NCI-H2081 (cell line): ENCODE measurements at regions not wholly inside any gene's neighbourhood (a gene's known extent, or its start where the extent isn't known, plus 50 kb on each side); places are given as distances from the start of the nearest gene placed in this dataset.

Experiments
- DNase-seq, 2 experiments: peaks; one replicate each; lab custom pipeline; 2025; lab: John Stamatoyannopoulos, UW

DNA sequence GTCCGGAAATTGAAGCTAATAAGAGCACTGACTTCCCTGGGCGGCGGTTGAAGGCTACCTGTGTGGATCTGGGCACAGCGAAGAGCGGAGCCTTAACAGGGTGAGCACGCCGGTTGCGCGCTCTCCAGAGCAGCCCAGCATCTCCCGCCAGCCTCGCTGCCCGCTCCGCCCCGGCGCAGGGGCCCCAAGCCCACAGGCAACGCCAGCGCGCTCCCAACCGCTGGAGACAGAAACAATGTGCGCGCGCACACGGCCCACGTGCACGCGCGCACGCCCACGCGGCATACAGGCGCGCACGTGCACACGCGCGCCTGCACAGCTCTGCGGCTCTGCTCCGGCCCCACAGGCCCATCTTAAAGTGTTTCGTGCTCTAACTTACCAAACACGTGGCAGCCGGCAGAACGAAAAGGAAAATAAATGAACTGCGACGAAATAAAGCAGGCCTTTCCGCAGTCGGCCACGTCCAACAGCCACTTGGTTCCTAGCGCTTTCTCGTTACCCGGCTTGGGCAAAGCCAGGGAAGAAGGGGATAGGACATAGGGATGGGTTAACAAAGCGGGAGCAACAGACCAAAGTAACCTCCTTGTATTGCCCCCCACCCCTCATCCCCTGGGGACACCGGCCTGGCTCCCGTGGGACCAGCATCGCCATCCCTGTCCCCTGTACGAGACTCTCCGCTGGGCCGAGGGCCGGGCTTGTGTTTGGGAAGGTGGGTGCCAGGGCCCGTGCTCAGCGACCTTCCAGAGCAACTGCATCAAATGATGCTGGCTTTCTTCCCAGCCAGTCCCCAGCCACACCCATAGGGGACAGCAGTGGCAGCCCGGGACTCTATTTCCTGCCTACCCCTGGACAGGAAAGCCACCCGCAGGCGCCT, 203.7 kb downstream of the ABHD5 start:
- DNase-seq: peak; percentile 60 to 88

DNA sequence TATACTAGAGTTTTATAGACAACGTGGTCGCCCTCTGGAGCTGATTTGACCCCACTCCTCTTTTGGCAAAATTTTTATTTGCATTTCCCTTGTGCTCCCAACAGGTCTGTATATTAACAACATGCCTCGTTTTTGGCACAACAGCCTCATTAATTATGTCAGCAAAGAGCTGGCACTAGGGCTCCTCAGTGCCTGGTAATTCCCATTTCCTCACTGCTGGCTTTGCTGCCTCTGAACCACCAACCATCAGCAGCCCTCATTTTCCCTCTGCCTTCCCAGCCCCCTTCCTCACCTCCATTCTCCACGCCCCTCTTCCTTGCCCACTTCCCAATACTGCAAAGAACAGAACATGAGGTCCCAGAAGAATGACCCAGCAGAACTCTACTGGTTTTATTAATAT, 204.8 kb downstream of the ABHD5 start:
- peak; percentile 51 to 81 for DNase-seq

DNA sequence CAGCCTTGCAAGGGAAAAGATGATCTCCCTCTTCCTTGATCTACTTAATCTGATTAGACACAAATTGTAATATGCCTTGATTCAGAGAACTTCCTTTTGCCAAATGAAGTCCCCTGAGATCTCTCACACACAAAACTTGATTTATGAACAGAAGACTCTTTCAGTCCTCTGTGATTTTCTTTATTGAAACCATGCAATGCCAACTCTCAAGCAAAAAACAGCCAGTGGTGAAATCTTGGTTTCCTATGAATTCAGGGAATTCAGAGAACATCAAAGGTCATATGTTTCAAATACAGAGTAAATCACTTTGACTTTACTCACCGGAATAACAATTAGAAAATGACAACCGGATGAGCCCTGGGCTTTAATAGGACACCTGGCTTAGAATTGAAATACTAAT, 211.7 kb downstream of the ABHD5 start:
- DNase-seq: no peak

DNA sequence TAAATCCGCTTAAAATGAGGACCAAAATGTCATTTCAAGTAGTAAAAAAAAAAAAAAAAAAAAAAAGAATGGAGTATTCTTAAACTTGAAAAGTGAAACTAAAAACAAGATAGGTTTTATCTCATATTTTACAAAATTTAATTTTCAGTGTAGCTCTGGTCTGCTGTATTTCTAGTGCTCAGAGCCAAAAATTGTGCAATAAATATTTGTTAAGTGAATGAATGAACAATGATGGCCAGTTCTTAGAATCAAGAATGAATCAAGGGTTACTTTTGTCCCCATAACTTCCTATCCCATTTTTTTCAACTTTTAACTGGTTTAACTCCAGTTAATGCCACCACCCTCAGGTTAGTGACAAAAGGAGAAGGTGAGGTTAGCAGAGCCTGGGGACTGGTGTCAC, 214.4 kb downstream of the ABHD5 start:
- DNase-seq: no peak

DNA sequence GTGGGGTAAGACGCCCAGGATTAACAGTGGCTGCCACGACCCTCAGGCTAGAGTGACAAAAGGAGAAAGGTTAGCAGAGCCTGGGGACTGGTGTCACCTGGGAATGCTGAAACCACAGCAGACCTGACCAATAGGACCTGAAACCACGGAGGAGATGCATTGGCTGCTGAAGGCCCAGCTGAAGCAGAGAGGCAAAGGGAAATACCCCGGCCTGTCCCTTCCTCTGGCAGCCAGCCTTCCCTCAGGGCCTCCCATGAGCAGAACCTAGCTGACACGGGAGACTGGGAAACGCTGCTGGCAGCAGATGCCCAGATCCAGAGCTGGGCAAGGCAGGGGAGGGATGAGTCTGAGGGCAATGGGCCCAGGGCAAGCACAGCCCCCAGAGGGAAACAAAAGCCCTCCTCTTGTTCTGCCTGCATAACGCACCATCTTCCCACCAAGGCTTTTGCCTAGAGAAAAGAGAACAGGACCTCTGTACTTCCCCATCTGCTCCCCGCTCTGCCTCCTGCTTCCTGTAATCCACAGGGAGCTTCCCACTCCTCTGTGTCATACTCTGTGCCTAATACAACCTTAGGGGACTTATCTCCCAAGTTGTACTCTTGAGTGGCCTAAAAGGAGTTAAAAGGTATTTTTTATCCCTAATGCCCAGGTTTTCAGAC, 216.2 kb downstream of the ABHD5 start:
- no peak for DNase-seq

DNA sequence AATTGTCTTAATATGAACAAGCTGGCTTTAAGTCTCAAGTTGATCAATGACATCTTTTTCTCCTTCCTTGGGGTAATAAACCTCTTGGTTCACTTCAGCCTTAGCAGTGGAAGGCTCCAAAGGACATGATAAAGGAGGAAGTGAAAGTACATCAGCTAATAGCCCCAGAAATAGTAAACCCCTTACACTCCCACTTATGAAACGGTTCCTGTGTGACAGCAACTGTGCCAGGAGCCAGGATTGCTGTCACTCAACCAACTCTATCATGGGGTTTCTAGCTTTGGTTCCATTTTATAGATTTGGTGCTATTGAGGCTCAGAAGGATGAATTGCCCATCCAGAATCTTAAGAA, 216.7 kb downstream of the ABHD5 start:
- no peak for DNase-seq

DNA sequence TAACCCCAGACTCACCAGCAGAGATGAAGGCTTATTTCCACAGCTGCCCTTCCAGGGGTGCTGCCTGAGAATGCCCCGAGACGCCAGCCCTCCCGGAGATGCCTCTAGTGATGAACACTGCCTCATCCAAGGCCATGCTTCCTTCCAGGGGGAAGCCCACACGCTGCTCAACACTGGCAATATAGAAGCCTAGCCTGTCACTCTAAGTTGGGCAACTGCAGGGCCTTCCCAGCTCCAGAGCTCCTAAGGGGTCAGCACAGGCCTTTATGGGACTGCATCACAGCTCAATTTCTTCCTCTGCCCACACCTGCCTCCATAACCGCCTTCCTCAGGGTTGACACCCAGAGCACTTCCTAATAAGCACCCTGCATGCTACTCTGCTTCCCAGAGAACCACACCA, 217.7 kb downstream of the ABHD5 start:
- no peak for DNase-seq

DNA sequence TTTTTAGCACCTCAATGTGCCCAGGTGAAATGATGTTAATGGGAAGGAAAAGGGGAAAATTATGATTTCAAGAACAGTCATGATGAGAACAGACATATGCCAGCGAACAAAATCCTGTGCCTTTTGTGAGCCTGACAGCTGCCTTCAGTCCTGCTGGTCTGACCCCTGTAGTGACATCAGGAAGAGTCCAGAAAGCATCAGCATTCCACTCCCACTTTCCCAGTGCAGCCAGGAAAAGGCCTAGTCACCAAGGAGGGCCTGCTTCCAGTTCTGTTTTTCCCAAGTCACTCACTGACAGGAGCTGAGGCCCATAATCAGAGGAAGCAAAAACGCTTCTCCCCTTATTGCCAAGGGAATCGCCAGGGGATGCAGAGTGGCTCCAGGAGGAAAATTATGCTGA, 218.4 kb downstream of the ABHD5 start:
- DNase-seq: no peak

DNA sequence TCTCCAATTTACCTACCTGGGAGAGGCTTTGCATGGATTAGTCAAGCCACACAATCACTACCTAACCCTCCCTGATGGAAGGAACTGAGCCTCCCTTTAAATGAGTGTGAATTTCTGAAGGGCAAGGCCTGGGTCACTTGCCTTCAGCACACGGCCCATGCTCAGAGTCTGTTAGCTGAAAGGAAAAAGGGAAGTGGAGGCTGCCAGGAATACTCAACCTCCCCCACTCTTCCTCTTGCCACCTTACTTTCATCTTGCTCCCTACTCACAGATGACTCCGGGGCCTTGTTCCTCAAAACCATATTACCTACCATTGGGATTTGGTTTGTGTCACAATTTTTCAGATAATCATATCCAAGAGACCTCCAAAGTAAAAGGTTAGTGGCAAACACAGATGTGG, 220.0 kb downstream of the ABHD5 start:
- DNase-seq: no peak

DNA sequence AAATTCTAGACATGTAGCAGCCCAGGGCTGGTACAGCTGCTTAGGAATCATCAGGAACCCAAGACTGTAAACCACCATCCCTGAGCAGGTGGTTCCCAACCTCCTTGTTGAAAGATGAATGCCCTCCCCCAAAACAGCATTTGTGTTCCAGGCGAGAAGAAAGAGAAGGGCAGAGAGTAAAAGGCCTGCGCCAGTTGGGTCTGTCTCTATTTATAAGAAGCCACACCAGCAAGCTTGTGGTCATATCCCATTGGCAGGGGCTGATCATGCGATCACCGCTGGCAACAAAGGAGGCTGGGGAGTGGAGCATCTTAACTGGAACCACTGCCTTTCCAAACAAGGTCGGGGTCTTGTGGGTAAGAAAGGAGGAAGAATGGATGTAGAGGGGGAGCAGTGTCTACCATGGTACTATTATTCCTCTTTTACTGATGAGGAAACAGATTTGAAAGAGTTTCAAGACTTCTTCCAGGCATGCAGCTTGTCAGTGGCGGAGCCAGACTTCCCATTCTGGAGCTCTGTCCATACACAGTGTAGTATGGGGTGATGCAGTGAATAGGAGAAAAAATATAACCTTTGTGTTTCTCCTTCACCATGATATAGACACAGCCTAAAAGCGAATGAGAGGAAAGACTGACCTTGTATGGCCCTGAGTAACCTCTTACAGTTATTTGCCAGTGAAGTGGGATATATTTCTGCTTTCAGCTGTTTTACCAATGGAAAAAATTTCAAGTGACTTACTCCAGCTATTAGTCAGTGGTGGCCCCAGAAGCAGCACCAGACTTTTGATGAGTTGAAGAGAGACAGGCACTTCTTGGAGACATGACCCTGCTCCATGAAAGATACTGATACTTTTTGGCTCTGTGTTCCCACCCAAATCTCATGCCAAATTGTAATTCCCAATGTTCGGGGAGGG, 222.6 kb downstream of the ABHD5 start:
- no peak for DNase-seq

DNA sequence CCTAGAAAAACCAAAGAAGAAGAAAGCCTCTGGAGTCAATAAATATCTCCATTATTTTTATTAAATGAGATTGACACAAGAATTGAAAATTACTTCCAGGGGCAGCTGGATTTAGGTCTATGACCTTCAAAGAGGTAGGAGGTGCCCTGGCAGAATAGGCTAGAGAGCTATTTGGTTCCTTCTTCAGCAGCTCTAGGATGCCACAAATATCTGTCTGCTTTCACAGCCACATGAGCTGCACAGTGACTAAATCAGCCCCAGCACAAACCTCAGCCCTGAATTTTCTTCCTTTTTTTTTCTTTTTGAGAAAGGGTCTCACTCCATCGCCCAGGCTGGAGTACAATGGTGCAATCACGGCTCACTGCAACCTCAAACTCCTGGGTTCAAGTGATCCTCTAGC, 223.5 kb downstream of the ABHD5 start:
- DNase-seq: no peak

DNA sequence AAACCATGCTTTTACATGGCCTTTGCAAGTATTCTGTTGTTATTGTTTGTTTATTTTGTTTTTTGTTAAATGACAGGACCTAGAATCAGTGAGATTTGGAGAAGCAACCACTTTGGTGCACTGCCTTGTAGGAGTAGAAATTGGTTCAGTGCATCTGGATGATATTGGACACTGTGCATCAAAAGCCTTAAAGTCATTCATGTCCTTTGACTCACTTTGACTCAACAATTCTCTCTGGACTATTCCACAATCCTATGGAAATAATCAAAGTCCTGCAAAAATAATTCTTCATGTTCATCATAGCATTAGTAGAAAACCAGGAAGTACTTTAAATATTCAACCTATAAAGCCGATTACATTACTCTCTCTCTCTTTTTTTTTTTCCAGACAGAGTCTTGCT, 224.8 kb downstream of the ABHD5 start:
- no peak for DNase-seq

DNA sequence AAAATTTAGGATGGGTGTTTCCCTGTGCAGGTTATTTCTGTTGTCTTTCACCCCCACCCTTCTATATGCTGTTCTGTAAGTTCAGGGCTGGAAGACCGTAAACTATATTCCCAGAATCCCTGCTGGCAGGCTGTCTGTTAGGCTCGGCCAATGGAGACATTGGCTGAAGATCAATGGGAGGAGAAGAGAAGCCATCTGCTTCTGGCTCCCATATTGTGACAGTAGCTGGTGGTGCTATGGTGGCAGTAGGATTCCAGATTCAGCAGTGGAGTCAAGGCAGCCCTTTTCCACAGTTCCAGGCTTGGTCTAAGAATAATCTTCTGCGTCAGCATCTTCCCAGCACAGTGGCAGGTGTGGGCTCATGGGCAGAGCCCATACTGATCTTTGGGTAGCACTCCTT, 226.6 kb downstream of the ABHD5 start:
- DNase-seq: no peak

DNA sequence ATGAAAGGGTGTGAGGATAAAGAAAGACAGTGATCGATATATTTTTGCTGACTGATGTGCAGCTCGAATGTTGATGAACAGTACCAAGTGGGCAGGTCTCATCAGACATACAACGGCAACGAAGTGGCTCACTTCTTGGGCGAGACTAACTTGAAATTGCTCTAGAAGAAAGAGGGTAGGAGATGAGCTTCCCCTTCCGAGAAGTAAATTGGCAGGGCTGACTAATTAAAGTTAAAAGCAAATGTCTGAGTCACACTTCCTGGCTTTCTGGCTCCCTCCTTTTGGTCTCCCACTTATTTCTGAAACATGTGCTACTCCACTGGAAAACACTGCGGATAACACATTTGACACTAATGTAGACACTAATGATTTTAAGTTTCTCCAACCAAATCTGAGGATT, 228.3 kb downstream of the ABHD5 start:
- DNase-seq: no peak

DNA sequence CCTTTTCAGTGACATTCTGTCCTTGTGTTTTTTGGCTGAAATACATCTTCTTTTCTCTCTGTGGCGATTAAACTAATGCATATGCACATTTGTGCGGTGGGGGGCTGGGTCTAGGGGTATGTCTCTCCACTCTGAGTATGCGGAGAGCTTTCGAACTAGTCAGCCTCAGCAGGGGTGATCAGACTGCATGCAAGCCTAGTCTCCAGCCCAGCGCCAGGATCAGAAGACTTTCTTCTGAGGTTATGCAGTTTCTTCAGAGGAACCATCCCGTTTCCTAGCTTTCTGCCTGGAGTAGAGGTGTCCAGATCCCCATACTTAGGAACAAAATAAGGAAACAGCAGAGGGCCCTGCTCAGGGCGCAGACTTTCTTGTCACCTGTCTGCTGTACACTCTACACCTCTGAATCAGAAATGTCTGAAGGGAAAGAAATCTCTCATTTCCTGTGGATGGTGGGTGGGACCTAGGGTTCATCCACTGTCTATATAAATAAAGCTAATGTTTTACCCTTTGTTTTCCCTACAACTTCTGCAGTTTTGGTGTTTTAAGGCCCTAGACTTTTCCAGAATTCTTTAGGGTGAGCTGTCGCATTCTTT, 230.4 kb downstream of the ABHD5 start:
- DNase-seq: no peak

DNA sequence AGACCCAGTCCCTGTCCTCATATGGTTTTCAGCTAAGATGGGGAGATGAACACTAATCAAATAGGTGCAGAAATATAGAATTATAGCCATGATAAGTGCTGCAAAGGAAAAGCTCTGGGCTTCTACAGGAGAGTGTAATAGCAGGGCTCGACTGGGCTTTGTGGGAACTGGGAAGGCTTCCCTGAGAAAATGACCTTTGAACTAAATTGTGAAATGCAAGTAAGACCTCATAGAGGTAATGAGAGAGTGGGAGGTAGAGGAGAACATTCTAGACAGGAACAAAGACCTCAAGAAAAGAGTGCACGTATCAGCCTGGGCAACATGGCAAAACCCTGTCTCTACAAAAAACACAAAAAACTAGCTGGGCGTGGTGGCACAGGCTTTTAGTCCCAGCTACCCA, 231.6 kb downstream of the ABHD5 start:
- no peak for DNase-seq

DNA sequence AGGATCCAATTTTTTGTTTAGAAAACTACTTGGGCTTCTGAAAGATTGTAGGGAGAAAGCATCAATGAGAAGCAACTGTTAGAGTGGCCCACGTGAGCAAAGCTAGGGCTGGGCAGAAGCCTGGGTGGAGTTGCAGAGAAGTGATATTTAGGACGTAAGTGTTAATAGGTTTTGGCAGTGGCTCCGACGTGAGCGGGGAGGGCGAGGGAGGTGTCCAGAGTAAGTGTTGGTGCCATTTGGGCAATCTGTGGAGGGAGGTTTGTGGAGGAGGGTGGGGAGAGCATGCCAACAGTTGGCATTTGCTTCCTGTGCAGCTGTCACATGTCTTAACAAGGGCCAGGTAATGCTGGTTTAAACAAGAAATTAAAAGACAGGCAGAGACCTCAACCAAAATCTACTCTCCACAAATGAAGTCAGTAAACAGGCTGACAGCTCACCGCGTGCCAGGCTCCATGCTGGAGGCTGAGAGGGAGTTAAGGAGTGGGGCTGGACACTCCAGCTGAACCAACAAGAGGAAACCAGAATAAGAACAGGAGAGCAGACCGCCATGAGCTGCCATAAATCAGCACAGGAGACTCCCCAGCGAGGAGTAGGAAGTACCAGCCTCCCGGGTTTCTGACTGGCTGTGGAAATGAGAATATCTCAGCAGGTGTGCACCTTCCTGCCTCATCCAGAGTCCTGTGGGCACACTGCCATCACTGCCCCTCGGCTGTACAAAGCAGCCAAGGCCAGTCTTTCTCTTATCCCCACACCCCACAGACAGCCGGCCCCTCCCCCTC, 232.6 kb downstream of the ABHD5 start:
- peak; percentile 84 to 93 for DNase-seq

DNA sequence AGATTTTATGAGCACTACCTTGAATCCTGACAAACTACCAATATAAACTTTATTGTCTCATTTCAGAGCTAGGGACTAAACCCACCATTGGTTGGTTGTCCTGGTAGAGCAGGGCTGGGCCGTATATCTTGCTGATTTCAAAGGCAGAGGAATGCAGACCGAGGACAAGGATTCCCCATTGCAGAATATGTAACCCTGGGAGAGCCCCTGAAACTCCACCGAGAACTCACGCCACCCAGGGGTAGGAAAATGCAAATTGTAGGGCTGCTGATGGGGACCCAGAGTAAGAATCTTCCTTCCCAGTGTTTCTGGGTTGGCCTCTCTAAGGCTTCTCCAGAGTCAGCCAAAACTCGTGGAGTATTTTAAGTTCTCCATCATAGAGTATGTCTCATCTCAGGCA, 235.3 kb downstream of the ABHD5 start:
- DNase-seq: no peak

DNA sequence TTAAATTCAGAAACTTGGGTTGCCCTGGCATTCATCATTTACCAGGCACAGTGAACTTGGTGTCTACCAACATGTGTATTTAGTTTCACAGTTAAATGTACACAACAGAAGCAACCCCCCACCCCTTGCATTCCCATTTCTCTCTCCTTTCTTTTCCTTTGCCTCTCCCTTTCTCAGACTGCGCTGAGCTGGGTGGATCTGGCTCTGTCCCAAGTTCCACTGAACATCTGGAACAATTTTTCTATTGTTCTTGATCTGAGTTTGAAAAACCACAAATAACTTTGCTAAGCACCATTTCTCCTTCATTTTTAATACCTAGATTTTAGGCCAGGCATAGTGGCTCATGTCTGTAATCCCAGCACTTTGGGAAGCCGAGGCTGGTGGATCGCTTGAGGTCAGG, 242.2 kb downstream of the ABHD5 start:
- no peak for DNase-seq

DNA sequence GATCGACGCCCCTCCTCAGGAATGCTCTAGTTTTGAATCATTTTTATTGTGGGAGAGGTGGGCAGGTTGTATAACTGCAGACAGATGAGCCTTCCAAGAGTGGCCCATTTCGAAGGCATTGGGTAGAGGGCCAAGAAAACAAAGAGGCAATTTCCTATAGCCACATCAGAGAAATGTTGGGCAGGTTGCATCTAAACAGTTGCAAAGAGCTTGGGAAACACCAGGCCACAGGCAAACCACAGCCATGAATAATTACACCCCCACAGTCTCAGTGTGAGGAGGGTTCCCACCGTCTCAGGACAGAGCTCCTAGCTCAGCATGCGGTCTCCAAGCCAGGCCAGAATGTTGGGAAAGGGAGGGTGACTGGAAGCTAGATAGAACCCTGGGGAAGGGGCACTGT, 257.3 kb downstream of the ABHD5 start:
- DNase-seq: no peak

DNA sequence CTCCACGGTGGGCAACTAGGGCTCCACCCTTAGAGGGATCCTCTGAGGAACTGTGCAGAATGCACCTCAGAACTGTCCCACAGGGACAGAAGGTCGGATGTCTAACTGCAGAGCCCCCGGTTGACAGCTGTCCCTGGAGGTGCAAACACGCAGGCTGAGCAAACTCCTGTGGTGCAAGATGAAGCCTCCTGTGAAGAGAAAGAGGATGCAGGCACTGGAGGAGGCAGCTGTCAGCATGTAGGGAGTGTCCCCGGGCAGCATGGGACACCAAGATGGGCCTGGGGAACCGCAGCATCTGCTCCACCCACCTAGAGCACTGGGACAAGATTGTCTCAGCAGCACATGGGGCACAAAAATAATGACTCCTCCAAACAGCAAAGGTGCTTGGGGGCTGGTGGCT, 258.9 kb downstream of the ABHD5 start:
- no peak for DNase-seq

DNA sequence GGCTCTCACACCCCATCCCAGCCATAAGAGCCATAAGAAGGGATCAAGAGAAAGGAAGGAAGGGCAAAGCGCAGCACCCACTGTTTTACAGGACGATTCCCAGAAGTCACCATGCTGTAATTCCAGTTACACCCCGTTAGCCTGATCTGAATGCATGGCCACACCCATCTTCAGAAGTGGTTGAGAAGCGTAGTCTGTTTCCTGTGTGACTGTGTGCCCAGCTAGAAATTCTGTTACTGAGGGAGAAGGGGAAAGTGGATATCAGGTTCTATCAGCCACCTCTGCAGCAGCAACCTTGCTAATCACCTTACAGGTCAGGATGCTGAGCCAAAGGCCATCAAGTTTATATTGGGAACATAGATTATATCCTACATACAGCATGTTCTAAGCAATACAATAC, 260.0 kb downstream of the ABHD5 start:
- DNase-seq: no peak
